ENCODE measurements at regions not wholly inside any gene's neighbourhood (a gene's known extent, or its start where the extent isn't known, plus 50 kb on each side); places are given as distances from the start of the nearest gene placed in this dataset.

DNA sequence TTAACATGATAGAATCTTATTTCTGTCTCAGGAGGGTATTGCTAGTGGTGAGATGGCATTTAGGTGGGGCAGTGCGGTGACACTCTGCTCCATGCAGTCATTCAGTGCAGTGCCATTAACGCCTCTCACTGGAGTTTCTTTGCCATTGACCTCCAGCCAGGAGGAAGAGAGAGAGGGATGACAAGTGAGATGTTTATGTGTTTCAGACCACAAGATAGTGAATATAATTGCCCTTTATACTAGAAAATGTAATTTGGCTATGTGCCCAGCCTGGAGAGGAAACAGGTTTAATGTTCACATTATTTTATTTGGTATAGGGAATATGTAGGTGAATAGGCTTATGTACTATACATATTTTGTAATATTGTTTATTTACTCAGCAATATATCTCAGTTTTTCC is 84.5 kb downstream of the ZIC1 start:
- TF ChIP-seq, protein P1, sequence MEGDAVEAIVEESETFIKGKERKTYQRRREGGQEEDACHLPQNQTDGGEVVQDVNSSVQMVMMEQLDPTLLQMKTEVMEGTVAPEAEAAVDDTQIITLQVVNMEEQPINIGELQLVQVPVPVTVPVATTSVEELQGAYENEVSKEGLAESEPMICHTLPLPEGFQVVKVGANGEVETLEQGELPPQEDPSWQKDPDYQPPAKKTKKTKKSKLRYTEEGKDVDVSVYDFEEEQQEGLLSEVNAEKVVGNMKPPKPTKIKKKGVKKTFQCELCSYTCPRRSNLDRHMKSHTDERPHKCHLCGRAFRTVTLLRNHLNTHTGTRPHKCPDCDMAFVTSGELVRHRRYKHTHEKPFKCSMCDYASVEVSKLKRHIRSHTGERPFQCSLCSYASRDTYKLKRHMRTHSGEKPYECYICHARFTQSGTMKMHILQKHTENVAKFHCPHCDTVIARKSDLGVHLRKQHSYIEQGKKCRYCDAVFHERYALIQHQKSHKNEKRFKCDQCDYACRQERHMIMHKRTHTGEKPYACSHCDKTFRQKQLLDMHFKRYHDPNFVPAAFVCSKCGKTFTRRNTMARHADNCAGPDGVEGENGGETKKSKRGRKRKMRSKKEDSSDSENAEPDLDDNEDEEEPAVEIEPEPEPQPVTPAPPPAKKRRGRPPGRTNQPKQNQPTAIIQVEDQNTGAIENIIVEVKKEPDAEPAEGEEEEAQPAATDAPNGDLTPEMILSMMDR (IDR thresholded peaks at IDR 0.05; ENCODE audit: insufficient read depth, low read depth, low read length), result no peak
- no peak for TF ChIP-seq EZH2 (IDR thresholded peaks at IDR 0.05; ENCODE audit: insufficient read depth, low read length)
